ENCODE measurements at regions not wholly inside any gene's neighbourhood (a gene's known extent, or its start where the extent isn't known, plus 50 kb on each side); places are given as distances from the start of the nearest gene placed in this dataset.

DNA sequence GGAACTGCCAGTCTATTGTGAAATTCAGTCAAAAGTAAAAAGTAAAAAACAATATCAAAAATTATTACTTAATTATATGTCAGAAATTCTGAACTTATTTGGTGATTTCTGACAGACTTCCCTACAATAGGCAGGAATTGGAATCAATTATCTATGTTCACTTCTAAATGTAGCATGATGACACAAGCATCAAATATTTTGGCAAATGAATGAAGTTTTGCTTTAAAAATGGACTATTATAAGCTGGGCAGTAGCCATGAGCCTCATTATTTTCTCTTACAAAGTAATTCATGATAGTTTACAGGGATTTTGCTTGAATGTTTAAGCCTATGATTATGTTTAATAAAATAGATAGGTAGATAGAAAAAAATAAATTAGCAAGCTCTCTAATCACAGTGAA, 582.6 kb downstream of the SLITRK6 start:
- TF ChIP-seq CTCF (IDR thresholded peaks at IDR 0.05; ENCODE audit: insufficient read depth, missing control alignments) = no peak
- DNase-seq (ENCODE audit: insufficient read length, low spot score) = no peak
- FAIRE-seq = no peak

DNA sequence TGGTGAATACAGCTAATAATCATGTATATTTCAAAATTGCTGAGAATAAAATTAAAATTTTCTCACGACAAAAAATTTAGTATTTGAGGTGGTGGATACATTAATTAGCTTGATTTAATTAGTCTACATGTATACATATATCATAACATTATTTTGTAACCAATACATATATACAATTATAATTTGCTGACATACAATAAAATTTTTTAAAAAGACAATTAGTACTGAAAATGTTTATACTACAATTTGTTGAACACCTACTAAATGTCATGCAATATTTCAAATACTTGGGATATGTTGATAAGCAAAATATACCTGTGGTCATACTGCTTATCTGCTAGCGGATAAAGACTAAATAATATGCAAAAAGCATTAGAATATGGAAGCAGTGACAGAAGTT, 586.5 kb downstream of the SLITRK6 start:
- FAIRE-seq (no peak), DNase-seq (ENCODE audit: insufficient read length, low spot score) (no peak)
- no peak for TF ChIP-seq CTCF (IDR thresholded peaks at IDR 0.05; ENCODE audit: insufficient read depth, missing control alignments)

- DNase-seq (ENCODE audit: insufficient read length, low spot score) = no peak
- TF ChIP-seq CTCF (IDR thresholded peaks at IDR 0.05; ENCODE audit: insufficient read depth, missing control alignments) = no peak
- no peak for FAIRE-seq
Observed at GRCh38 chr13:85204668-85205344, 594.4 kb downstream of the SLITRK6 start.

DNA sequence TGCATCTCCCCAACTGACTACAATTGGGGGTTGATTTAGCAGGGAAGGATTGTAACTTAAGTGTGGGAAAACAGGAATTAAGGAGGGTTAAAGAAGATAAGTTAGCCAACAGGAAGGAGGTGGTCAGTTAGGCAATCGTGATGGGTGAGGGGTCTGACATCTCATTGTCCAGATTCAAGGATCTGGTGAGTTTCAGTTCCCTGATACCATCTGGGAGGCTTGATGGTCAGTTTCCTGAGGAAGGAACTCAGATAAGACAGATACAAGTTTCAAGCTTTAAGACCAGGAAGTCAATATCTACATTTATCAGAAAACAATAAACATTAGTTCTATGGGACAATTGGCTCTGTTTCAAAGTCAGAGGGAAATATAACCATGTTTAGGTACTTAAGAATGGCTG, 601.8 kb downstream of the SLITRK6 start:
- no peak for TF ChIP-seq CTCF (IDR thresholded peaks at IDR 0.05; ENCODE audit: insufficient read depth, missing control alignments)
- FAIRE-seq = no peak

DNA sequence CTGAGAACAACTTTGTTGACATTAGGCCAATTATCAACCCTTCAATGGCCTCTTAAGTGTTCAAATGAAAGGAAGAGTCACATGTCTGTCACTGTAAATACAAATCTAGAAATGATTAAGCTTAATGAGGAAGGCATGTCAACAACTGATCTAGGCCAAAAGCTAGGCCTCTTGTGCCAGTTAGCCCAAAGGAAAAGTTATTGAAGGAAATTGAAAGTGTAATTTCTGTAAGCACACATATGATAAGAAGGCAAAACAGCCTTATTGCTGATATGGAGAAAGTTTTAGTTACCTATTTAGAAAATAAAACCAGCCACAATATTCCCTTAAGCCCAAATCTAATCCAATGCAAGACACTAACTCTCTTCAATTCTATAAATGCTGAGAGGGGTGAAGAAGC, 604.7 kb downstream of the SLITRK6 start:
- FAIRE-seq = no peak
- no peak for DNase-seq (ENCODE audit: insufficient read length, low spot score)
- no peak for TF ChIP-seq CTCF (IDR thresholded peaks at IDR 0.05; ENCODE audit: insufficient read depth, missing control alignments)

More for the DNA sequence above, 601.8 kb downstream of the SLITRK6 start:
- DNase-seq (ENCODE audit: insufficient read length, low spot score) = no peak

DNA sequence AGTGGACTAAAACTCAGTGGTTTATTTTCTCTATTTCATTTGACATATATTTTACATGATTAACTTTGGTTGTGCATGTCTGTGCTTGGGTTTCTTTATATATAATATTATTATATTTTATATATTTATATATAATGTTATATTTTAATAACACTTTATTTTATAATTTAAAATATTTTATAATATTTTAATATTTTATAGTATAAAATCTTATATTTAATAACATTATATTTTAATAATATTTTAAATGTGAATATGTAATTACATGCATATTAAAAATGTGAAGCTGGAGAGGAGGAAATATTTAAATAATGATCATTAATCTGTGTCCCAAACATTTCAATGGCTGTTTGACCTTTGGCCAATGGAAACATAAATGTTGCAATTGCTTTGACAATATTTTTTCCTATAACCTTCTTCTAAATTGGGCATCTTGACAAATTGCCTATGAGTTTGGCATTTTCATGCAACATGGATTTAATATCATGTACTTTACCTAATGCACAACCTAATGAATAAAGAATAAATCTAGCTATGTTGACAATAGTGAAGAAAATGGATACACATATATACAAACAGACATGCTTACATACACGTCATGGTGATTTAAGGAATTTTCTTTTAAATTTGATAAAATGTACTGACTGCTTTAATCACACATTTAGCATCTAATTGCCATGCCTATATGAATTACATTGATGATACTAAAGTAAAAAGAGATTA, 607.1 kb downstream of the SLITRK6 start:
- FAIRE-seq = no peak
- DNase-seq (ENCODE audit: insufficient read length, low spot score) = no peak
- TF ChIP-seq CTCF (IDR thresholded peaks at IDR 0.05; ENCODE audit: insufficient read depth, missing control alignments) = no peak
